ENCODE measurements at regions not wholly inside any gene's neighbourhood (a gene's known extent, or its start where the extent isn't known, plus 50 kb on each side); places are given as distances from the start of the nearest gene placed in this dataset.

- Histone ChIP-seq H3K27ac (replicated peaks) (no peak overlapping the region), H3K4me3 (replicated peaks; ENCODE audit: insufficient read depth, low read length) (no peak overlapping the region), H3K27me3 (ENCODE audit: insufficient read depth, poor library complexity, severe bottlenecking) (no peaks in the 10 kb centered on the region)
- TF ChIP-seq CTCF (IDR thresholded peaks at IDR 0.05; ENCODE audit: insufficient read depth, low read length) = no peak
- TF ChIP-seq SPI1 (IDR thresholded peaks at IDR 0.05; ENCODE audit: borderline replicate concordance, low read depth) = no peak
- TF ChIP-seq POLR2AphosphoS5 (IDR thresholded peaks at IDR 0.05; ENCODE audit: low read depth) = no peak
- no peak for TF ChIP-seq REST (IDR thresholded peaks at IDR 0.05; ENCODE audit: insufficient replicate concordance, low read depth)
- no peak for TF ChIP-seq GABPA (IDR thresholded peaks at IDR 0.05; ENCODE audit: low read depth)
- DNase-seq (ENCODE audit: low read depth in 1 of 2, low spot score in 1 of 2) = no peak
Measured at GRCh38 chr3:181791056-181791955, 79.6 kb downstream of the SOX2 start.

- H3K27me3 ChIP-seq (ENCODE audit: insufficient read depth, poor library complexity, severe bottlenecking) = no peaks in the 10 kb centered on the region
- H3K4me3 ChIP-seq (replicated peaks; ENCODE audit: insufficient read depth, low read length) = no peak overlapping the region
- no peak overlapping the region for H3K27ac ChIP-seq (replicated peaks)
- TF ChIP-seq POLR2AphosphoS5 (IDR thresholded peaks at IDR 0.05; ENCODE audit: low read depth) (no peak), SPI1 (IDR thresholded peaks at IDR 0.05; ENCODE audit: borderline replicate concordance, low read depth) (no peak), GABPA (IDR thresholded peaks at IDR 0.05; ENCODE audit: low read depth) (no peak), CTCF (IDR thresholded peaks at IDR 0.05; ENCODE audit: insufficient read depth, low read length) (no peak), REST (IDR thresholded peaks at IDR 0.05; ENCODE audit: insufficient replicate concordance, low read depth) (no peak)
- no peak for DNase-seq (ENCODE audit: low read depth in 1 of 2, low spot score in 1 of 2)
Measured at GRCh38 chr3:181793006-181793405, 81.3 kb downstream of the SOX2 start.

- TF ChIP-seq POLR2AphosphoS5 (IDR thresholded peaks at IDR 0.05; ENCODE audit: low read depth) = no peak
- DNase-seq (ENCODE audit: low read depth in 1 of 2, low spot score in 1 of 2) = no peak
Measured at GRCh38 chr3:181794011-181794790, 82.5 kb downstream of the SOX2 start.

GRCh38 chr3:181796641-181797040 is 84.9 kb downstream of the SOX2 start:
- Histone ChIP-seq H3K4me3 (replicated peaks; ENCODE audit: insufficient read depth, low read length) (no peak overlapping the region), H3K27ac (replicated peaks) (no peak overlapping the region)

More at GRCh38 chr3:181794011-181794790, 82.5 kb downstream of the SOX2 start:
- H3K4me3 ChIP-seq (replicated peaks; ENCODE audit: insufficient read depth, low read length) = no peak overlapping the region
- no peaks in the 10 kb centered on the region for H3K27me3 ChIP-seq (ENCODE audit: insufficient read depth, poor library complexity, severe bottlenecking)
- H3K27ac ChIP-seq (replicated peaks) = no peak overlapping the region

More at GRCh38 chr3:181796641-181797040, 84.9 kb downstream of the SOX2 start:
- TF ChIP-seq POLR2AphosphoS5 (IDR thresholded peaks at IDR 0.05; ENCODE audit: low read depth) (no peak), CTCF (IDR thresholded peaks at IDR 0.05; ENCODE audit: insufficient read depth, low read length) (no peak), SPI1 (IDR thresholded peaks at IDR 0.05; ENCODE audit: borderline replicate concordance, low read depth) (no peak), REST (IDR thresholded peaks at IDR 0.05; ENCODE audit: insufficient replicate concordance, low read depth) (no peak), GABPA (IDR thresholded peaks at IDR 0.05; ENCODE audit: low read depth) (no peak)
- DNase-seq (ENCODE audit: low read depth in 1 of 2, low spot score in 1 of 2) = no peak
- H3K27me3 ChIP-seq (ENCODE audit: insufficient read depth, poor library complexity, severe bottlenecking) = no peaks in the 10 kb centered on the region

Data from HL-60 (cell line).